NCI-H69 (cell line): ENCODE measurements at regions not wholly inside any gene's neighbourhood (a gene's known extent, or its start where the extent isn't known, plus 50 kb on each side); places are given as distances from the start of the nearest gene placed in this dataset.
"Not testable (repeated sequence)": the region's sequence is repeated elsewhere in the genome, so short reads cannot be mapped to it uniquely, and the experiment has no call there.

Experiments
- DNase-seq: peaks from one replicate; lab custom pipeline; 2025; lab: John Stamatoyannopoulos, UW

DNA sequence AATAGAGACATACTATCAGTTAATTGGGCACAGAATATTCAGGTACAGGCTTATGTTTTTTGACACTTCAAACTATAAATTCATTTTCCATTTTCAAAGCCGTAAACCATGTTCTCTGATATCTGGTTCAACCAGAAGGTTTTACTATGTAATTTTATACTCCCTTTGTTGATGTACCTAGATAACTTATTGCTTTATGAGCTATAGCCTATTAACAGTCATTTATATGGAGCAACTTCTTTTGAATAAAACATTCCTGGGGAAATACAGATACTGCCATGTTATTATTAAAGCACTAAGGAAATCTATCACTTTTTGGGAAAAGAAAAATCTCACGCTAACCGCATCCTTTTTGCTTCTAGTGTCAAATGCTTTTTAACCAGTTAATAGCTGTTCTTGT is 505.6 kb downstream of the PYDC2 start:
- no peak for DNase-seq

DNA sequence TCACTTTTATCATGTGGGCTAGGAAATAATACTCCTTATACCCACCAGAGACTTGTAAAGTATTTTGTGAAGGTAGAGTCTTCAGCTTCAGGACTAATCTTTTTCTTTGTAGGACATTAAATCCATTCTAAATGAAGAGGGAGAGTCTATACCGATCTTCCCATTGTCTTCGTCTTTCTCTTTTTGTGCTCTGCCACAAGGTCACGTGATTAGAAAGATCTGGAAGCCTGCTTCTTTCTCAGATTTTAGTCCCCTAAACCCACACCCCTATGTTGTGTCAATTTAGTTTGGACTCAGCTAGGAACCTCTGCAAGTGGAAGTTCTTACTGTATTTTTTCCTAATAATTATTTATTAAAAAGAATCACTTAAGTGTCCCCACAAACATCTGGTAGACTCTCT is 507.3 kb downstream of the PYDC2 start:
- no peak for DNase-seq

DNA sequence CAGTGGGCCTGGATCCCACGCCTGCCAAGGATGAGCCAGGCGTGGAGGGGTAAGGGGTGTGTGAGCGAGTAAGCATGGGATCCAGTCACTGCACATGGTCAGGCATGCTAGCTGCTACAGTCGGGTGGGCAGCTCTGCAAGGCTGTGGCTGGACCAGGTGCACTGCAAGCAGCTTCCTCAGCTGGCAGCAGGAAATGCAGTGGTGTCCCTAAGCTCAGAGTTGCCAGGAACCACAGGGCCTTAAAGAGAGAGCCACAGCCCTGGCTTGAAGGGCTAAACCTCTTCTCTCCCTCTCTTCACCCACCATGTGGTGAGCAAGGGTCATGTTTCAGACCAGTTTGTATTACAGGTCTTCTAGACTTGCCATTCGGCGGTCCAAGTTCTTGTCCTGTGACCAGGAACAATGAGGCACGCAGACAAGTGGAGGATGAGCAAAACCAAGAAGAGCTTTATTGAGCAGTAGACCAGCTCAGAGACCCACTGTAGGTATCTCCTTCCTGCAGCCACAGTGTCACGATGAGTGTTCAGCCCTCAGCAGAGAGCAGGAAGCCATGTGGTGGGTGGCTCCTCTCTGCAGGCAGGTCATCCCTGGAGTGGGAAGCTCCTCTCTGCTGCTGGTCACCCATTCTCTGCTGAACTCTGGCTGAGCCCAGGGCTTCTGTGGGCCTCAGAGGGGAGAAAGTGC is 511.9 kb downstream of the PYDC2 start:
- DNase-seq: no peak

DNA sequence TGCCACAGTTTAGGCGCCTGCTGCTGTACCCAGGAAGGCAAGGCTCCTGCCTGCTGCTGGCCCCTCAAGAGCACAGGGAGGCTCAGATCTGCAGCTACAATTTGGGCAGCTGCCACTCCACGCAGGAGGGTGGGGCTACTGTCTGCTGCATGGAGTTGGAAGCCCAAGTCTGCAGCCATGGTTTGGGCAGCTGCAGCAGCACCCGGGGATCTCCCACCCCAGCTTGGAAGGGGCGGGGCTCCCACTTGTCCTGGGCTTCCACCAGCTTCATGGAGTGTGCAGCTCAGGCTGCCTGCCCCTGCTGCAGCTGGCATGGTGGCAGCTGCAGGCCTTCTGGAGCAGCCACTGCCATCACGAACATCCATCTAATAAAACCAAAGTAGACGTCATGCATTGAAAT is 512.9 kb downstream of the PYDC2 start:
- no peak for DNase-seq

DNA sequence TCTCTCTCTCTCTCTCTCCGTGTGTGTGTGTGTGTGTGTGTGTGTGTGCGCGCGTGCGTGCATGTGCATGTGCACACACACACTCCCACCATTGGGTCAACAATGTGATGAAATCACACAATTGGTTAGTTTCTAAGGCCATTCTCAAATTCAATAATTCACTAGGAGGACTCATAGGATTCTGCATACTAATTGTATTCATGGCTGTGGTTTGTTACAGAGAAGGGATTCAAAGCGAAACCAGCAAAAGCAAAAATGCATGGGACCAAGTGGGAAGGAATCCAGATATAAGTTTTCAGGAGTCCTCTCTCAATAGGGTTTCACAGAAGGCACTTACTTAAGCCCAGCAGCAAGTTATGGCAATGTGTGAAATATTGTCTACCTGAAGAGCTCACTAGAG is 515.0 kb downstream of the PYDC2 start:
- DNase-seq: no peak

DNA sequence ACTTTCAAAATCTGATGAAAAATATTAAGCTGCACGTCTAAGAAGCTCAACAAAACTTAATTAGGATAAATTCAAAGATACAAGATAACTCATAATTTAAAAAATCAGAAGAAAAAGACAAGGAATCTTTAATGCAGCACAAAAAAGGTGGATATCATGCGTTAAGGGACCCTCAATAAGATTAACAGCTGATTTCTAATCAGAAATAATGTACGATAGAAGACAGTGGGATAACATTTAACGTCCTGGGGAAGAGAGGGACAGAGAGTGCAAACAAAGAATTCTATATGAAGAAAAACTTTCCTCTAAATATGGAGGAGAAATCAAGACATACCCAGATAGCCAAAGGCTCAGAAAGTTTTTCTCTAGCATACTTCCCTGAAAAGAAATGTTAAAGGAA is 519.5 kb downstream of the PYDC2 start:
- no peak for DNase-seq

DNA sequence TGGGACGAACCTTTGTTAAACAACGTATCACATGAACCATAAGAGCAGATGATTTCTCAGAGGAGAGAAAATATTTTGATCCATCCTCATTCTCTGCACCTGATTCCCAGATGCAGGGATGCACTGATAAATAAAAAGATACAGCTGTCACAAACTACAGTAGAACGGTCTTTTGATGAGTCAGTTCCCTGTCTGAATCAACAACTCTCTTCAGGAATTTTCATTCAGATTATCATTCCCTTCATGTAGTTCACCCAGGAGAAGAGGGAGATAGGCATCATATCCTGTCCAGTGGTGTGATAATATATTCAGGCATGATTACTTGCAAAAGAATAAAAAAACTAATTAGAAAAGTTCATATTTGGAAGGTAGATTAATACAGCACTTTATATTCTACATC is 521.5 kb downstream of the PYDC2 start:
- DNase-seq: no peak

DNA sequence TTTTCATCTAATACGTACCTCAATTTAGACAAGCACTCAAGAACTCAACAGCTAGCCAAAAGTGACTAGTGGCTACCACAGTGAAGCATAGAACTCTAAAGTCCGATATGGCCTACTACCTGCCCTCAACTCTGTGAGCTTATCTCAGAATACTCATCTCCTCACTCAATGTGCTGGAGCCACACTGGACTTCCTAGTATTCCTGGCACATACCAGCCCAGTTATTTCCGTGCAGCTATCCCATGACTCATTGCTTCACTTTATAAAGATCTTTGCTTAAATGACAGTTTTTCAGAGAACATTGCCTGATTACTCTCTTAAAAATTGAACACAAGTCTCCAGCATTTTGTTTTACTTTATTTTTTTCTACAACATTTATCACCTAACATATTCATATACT is 524.7 kb downstream of the PYDC2 start:
- no peak for DNase-seq

DNA sequence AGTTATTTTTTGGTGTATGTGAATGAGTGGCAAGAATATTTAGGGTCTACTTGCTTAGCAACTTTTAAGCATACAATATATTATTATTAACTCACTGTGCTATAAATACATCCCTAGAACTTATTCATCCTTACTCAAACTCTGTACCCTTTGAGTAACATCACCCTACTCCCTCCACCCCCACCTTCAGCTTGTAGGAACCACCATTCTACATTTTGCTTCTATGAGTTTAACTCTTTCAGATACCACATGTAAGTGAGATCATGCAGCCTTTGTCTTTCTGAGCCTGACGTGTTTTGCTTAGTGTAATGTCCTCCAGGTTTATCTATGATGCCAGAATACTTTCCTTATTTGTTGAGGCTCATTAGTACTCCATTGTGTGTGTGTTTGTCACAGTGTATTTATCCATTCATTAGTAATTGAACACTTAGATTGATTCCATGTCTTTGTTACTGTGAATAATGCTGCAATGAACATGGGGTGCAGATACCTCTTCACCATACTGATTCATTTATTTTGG is 526.9 kb downstream of the PYDC2 start:
- DNase-seq: peak; percentile 45

DNA sequence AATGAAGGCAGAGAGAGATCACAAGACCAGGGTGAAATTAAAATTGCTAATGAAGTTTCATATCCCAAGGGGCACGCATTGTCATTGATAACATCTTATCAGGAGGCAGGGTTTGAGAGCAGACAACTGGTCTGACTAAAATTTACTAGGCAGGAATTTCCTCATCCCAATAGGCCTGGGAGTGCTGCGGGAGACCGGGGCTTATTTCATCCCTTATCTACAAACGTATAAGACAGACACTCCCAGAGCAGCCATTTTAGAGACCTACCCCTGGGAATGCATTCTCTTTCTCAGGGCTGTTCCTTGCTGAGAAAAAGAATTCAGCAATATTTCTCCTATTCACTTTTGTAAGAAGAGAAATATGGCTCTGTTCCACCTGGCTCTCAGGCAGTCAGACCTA is 533.0 kb downstream of the PYDC2 start:
- DNase-seq: not testable (repeated sequence)

DNA sequence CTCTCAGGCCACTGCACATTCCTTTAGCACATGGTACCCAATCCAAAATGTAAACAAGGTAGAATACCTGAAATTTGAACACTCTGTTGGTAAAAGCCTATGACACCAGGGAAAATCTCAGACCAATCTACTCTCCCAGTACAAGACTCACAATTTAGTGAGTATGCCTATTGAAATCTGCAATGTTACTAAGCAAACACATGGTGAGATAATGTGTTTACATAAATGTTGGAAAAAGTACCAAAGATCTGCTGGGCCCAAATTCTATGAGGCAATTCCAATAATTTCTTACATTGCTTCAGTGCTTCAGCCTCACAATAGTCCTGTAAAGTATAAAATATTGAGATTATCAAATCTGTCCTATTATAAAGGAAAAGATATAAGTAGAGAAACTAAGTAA is 536.1 kb downstream of the PYDC2 start:
- DNase-seq: peak; percentile 34

DNA sequence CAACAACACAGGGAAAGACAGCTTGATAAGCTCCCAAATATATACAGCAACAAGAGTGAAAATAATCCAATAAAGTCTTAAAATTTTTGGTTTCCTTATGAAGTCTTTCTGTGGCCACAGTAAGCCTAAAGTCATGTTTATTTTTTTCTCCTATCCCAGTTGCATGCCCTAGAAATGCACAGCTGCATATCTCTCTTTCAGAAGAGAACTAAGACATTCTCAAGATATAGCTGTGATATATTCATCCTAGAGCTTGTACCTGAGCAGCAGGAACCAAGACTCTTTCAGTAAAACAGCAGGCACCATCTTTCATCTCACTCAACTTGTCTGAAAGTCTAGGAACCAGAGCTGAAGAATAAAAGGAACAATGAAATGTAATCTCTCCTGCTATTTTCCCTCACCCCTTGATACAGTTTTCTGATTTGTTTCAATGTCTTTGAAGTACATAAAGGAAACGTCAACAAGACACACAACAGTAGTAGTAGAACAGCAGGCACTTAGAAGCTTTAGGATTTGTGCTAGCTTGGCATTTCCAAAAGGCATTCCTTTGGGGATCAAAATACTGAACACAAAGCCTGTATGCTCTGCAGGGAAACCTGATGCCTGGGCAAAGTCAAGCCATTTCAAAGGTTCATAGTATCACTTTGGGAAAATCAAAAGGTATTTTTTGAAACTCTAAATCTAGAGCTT is 536.8 kb downstream of the PYDC2 start:
- peak; percentile 22 for DNase-seq

DNA sequence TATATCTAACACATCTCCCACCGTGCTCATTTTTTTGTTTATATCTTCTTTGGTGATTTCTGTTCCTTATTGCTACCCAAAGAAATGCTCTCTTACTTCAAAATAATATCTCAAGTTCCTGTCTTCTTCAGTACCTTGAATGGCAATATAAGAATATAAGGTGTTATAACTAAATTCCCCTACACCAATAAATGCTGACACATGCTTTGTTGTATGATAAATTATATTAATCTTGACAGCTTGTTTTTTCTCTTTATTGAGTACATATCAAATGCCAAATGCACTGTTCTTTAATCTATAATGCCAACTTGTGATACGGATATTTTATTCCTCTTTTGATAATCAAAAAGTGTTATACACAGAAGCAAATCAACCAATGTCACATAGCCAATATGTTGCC is 540.3 kb downstream of the PYDC2 start:
- DNase-seq: no peak

DNA sequence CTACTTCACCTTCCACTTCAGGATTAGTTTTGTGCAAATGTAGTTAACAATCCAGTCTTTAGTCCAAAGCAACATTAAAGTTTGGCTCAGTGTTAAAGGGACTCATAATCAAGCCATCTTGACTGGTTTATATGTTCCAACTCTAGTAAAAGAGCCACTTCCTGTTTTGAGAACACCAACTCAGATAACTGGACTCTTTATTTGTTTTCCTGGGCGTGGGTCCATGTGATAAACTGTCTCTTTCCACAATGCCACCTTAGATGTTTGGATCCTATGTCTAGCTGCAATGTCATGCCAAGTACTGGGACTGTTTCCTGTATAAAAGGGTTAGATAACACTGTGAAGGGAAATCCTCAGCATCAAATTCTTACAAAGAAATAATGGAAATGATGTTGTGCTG is 545.0 kb downstream of the PYDC2 start:
- DNase-seq: peak; percentile 7

DNA sequence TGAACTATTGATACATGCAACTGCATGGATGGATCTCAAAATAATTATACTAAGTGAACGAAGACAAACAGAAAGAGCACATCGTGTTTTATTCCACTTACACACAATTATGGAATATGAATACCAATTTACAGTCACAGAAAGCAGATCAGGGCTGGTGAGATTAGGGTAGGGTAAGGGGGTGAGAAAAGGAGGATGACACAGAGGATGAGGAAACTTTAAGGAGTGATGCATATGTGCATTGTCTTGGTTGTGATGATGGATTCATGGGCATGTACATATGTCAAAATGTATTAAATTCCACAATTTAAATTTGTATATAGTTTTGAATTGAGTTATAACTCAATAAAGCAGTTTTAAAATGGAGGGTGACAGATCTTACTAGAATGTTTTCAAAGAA is 548.9 kb downstream of the PYDC2 start:
- no peak for DNase-seq

DNA sequence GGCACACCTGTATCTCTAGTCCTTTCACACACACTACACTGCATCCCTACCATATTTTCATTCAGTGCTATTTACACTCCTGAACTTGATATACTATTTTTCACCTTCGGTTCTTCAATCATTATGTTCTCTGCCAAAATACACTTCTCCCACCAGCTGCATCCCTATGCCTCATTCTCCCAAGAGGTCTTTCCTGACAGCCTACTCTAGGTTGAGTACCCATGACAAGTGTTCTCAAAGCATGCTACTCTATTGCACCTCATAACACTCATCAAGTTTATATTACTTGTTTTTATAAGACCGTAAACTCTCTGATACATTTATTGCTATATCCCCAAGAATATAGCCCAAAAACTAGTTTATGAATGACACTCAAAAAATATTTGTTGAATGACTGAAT is 549.5 kb downstream of the PYDC2 start:
- no peak for DNase-seq

DNA sequence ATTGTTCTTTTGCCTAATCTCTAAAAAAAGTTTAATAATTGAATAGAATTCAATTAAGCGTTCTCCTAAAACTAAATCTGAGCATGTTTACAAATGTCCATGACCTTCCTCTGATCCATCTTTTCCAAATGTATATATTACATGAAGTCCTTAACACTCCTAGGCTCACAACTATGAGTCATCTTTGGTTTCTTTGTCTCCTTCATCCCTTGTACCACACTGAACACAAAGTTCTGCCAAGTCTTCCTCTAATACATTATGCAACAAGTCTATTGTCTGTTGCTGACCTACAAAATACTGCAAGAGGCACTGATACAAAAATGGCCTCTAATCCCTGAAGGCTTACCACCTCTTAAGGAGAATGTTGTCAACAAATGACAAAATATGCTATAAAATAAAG is 550.2 kb downstream of the PYDC2 start:
- DNase-seq: no peak

DNA sequence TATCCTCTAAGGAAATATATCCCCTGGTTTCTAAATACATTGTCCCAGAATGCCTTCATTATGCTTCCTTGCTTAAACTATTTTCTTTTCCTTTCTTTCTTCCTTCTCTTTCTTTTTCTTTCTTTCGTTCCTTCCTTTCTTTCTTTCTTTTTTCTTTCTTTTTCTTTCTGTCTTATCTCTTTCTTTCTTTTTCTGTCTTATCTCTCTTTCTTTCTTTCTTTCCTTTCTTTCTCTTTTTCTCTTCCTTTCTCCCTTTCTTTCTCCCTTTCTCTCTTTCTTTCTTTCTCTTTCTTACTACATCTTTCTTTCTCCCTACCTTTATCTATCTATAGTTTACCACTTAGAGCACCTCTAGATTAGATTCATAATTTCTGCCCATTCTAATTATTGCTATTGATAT is 552.1 kb downstream of the PYDC2 start:
- no peak for DNase-seq

DNA sequence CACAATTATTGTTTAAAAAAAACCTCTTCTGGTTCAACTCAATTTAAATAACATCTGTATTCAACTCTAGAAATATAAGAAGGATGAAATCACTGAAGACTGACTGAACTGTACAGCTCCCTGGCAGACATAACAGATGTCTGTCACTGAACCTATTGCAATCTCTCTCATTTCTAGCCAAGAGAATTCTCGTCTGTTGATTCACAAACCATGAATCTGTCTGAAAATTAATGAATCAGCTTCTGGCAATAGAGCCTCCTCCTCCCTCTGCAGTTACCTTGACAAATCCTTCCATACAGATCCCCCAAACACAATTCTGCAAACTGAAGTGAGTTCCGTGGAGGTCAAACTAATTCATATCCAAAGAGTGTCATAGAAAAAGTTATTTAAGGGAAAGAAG is 561.4 kb downstream of the PYDC2 start:
- DNase-seq: no peak

DNA sequence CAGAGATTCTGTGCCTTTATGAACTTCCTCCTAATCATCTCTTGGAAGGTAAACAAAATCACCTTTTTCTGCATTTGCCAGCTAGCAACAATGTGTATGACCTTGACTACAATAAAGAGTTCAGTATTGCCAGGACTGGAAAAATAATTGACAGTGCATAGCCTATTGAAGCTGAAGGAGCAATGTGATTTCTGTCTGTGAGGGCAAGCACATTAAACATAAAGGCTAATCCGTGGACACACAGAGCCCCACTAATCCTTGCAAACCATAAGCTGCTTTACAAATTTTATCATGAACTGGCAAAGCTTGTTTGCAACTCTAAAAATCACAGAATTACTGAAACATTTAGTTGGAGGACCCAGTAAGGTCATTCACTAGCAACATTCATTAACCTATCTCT is 563.8 kb downstream of the PYDC2 start:
- DNase-seq: peak; percentile 8

DNA sequence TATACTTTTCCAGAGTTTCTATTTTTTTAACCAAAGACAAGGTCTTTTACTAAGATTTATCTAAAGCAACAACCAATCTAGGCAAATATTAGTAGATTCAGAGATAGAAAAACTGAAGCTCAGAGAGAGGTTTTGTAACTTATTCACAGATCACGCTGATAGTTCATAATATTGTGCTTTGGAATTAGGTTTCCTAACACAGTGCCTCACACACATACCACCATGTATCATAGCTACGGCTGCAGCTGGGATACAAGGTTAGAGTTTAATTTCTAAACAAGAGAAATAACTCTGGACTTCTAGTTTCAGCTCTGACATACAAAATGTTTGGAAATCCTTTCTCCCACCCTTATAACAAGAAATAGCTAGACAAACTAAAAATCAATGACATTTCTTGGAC is 565.7 kb downstream of the PYDC2 start:
- no peak for DNase-seq

DNA sequence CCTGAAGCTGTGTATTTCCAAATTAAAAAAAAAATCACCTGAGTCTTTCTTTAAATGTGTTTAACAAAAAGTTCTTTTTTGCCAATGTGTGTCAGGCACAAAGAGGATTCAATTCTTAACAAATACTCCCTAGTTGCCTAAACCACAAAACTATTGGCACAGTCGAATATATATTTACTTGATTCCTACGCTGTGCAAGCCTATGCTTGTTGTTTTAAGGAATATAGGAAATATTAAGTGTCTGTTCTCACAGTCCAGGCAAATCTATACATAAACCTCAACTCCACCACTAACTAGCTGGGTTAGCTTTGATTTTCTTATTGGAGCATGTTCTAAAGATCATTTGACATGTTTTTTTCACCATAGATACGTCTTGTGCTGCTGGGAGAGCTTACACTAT is 571.0 kb downstream of the PYDC2 start:
- no peak for DNase-seq

DNA sequence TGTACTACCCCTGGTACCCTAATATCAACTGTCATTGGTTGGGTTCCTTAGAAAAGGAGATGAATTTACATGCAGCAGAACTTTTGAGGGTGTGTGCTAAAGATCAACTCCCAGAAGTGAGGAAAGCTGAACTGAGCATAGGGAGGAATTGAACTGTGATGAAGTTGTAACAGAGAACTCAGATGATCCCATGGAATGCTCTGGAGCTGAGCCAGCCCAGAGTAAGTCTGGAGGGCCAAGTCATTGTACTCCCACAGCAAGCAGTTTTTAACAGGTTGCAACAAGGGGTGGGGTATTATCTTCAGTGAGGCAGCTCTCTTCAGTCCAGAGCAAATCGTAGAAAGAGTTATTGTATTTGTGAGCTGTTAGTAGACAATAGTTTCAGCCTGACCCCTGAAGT is 572.3 kb downstream of the PYDC2 start:
- DNase-seq: no peak

DNA sequence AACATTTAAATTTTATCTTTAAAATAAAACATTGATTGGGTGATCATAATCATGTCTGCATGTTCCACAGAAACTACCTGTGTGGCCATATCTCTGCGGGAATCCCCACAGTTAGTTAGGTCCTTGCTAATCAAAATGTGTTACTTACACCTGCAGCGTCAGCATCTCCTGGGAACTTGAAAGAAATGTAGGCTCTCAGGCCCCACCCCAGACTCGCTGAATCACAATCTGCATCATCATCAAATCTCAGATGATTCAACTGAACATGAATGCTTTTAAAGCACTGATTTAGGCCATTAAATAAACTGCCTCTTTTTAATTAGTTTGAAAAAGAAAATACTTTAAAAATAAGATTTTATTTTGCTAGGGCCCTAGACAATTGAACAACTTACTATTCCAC is 577.8 kb downstream of the PYDC2 start:
- DNase-seq: peak; percentile 37
